ENCODE measurements at regions not wholly inside any gene's neighbourhood (a gene's known extent, or its start where the extent isn't known, plus 50 kb on each side); places are given as distances from the start of the nearest gene placed in this dataset.

DNA sequence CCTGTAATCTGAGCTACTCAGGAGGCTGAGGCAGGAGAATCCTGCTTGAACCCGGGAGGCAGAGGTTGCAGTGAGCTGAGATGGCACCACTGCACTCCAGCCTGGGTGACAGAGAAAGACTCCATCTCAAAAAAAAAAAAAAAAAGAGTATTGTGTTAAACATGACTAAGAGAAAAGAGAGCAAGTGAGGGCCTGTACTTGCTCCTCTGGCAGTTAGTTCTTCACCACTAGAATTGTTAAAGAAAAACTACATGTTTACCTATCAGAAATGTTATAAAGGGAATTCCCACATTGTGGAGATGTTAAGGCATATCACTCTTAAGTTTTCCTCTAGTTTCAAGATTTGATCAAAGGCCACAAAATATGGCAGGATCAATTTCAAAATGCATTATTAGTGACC is 75.4 kb upstream of the LRATD1 start:
- no peaks in the 10 kb centered on the region for H3K9me3 ChIP-seq (ENCODE audit: control insufficient read depth, low read length)
- no peak overlapping the region for H3K4me3 ChIP-seq (ENCODE audit: low read depth, low read length)
- no peak overlapping the region for H3K4me2 ChIP-seq (ENCODE audit: low read length)
- no peaks in the 10 kb centered on the region for H3K27me3 ChIP-seq (ENCODE audit: control insufficient read depth, insufficient read depth, low read length)
- H2AFZ ChIP-seq: no peak overlapping the region
- no peaks in the 10 kb centered on the region for H3K4me1 ChIP-seq
- no peaks in the 10 kb centered on the region for H3K36me3 ChIP-seq (ENCODE audit: control insufficient read depth, insufficient read depth, low read length)
- H3K9ac ChIP-seq: no peak overlapping the region
- H3K79me2 ChIP-seq: no peaks in the 10 kb centered on the region
- H3K27ac ChIP-seq: no peak overlapping the region
- TF ChIP-seq CTCF (IDR thresholded peaks at IDR 0.05): no peak

- no peaks in the 10 kb centered on the region for H3K9me3 ChIP-seq (ENCODE audit: control insufficient read depth, low read length)
- H3K4me3 ChIP-seq (ENCODE audit: low read depth, low read length): no peak overlapping the region
- H3K36me3 ChIP-seq (ENCODE audit: control insufficient read depth, insufficient read depth, low read length): no peaks in the 10 kb centered on the region
- no peak overlapping the region for H3K4me2 ChIP-seq (ENCODE audit: low read length)
- H3K4me1 ChIP-seq: no peaks in the 10 kb centered on the region
- no peak for TF ChIP-seq CTCF (IDR thresholded peaks at IDR 0.05)
- H3K27me3 ChIP-seq (ENCODE audit: control insufficient read depth, insufficient read depth, low read length): no peaks in the 10 kb centered on the region
- H3K79me2 ChIP-seq: no peaks in the 10 kb centered on the region
- no peak overlapping the region for H3K27ac ChIP-seq
- H3K9ac ChIP-seq: no peak overlapping the region
- H2AFZ ChIP-seq: no peak overlapping the region
Observed at GRCh38 chr2:14557916-14558315, 74.6 kb upstream of the LRATD1 start.

GRCh38 chr2:14558335-14558919 is 74.1 kb upstream of the LRATD1 start:
- H3K36me3 ChIP-seq (ENCODE audit: control insufficient read depth, insufficient read depth, low read length): no peaks in the 10 kb centered on the region
- H3K4me3 ChIP-seq (ENCODE audit: low read depth, low read length): no peak overlapping the region
- H3K4me1 ChIP-seq: no peaks in the 10 kb centered on the region
- no peak overlapping the region for H3K4me2 ChIP-seq (ENCODE audit: low read length)
- H3K27me3 ChIP-seq (ENCODE audit: control insufficient read depth, insufficient read depth, low read length): no peaks in the 10 kb centered on the region
- no peak overlapping the region for H3K27ac ChIP-seq
- no peaks in the 10 kb centered on the region for H3K79me2 ChIP-seq
- H3K9me3 ChIP-seq (ENCODE audit: control insufficient read depth, low read length): no peaks in the 10 kb centered on the region
- H3K9ac ChIP-seq: no peak overlapping the region
- TF ChIP-seq CTCF (IDR thresholded peaks at IDR 0.05): no peak
- H2AFZ ChIP-seq: no peak overlapping the region

DNA sequence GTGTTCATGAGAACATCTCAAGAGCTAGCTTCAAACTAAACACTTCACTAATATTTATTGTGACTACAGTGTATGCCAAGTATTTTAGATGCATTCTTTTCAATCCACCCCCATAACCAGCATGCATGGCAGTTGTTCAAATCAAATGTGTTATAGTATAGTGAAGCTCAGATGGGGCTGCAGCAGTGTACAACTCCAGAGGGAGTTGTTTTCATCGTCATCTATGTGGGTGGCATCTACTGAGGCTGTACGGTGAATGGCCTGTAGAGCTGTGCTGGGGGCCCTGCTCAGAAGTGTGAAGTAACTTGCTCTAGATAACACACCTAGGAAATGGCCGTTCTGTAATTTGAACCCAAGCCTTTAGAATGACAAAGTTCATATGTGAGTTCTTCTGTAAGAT is 71.8 kb upstream of the LRATD1 start:
- Histone ChIP-seq H3K79me2 (no peaks in the 10 kb centered on the region), H2AFZ (no peak overlapping the region), H3K9me3 (ENCODE audit: control insufficient read depth, low read length) (no peaks in the 10 kb centered on the region), H3K36me3 (ENCODE audit: control insufficient read depth, insufficient read depth, low read length) (no peaks in the 10 kb centered on the region), H3K4me1 (no peaks in the 10 kb centered on the region), H3K27me3 (ENCODE audit: control insufficient read depth, insufficient read depth, low read length) (no peaks in the 10 kb centered on the region), H3K4me2 (ENCODE audit: low read length) (no peak overlapping the region), H3K27ac (no peak overlapping the region), H3K4me3 (ENCODE audit: low read depth, low read length) (no peak overlapping the region), H3K9ac (no peak overlapping the region)
- TF ChIP-seq CTCF (IDR thresholded peaks at IDR 0.05): no peak

DNA sequence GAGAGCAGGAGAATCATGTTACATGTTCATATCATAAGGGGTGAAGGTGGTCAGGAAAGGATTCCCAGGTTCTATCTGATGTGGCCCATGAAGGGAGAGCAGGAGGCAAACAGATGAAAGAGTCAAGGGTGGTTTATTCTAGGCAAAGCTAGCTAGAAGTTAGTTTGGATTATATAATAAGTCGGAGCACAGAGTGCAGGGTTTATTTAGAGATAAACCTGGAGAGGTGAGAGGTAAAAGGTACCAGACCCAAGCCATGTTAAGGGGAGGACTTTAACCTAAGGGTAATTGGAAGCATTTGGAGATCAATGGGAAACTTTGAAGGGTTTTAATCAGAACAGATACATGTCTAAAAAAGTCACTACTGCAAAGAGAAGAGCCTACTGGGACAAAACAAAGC is 69.2 kb upstream of the LRATD1 start:
- no peak overlapping the region for H3K4me3 ChIP-seq (ENCODE audit: low read depth, low read length)
- no peak overlapping the region for H3K27ac ChIP-seq
- no peak for TF ChIP-seq CTCF (IDR thresholded peaks at IDR 0.05)
- no peaks in the 10 kb centered on the region for H3K4me1 ChIP-seq
- H3K9ac ChIP-seq: no peak overlapping the region
- H3K36me3 ChIP-seq (ENCODE audit: control insufficient read depth, insufficient read depth, low read length): no peaks in the 10 kb centered on the region
- no peaks in the 10 kb centered on the region for H3K79me2 ChIP-seq
- no peak overlapping the region for H3K4me2 ChIP-seq (ENCODE audit: low read length)
- H3K9me3 ChIP-seq (ENCODE audit: control insufficient read depth, low read length): no peaks in the 10 kb centered on the region
- H3K27me3 ChIP-seq (ENCODE audit: control insufficient read depth, insufficient read depth, low read length): no peaks in the 10 kb centered on the region
- no peak overlapping the region for H2AFZ ChIP-seq

Data from parathyroid adenoma (tissue), 2 donors.